ENCODE measurements at regions not wholly inside any gene's neighbourhood (a gene's known extent, or its start where the extent isn't known, plus 50 kb on each side); places are given as distances from the start of the nearest gene placed in this dataset.

DNA sequence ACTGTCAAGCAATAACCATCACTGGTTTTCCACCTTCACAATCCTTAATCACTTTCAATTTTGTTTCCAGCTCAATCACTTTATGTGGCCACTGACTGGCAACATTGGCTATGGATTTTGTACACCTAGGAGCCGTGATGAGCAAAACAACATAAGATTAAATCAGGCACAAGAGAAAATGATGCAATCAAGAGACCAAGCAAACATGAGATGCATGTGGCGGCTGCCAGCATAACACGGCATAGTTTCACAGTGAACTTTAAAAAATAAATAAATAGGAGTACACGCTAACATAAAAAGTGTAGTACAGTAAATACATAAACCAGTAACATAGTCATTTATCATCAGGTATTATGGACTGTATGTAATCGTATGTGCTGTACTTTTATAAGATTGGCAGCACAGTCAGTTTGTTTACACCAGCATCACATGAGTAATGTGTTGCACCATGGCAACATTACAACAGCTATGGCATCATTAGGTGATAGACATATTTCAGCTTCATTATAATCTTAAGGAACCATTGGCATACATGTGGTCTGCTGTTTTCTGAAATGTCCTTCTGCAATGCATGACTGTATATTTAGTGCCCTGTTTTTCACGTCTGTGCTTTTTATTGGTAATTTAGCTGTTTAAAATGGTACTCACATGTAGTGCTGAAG, 83.3 kb upstream of the PRDM11 start:
- no peaks in the 10 kb centered on the region for H3K4me1 ChIP-seq (ENCODE audit: control insufficient read depth, insufficient read depth, low read length)
- H3K9me3 ChIP-seq (ENCODE audit: control insufficient read depth, low read depth, low read length), result no peaks in the 10 kb centered on the region
- 80% methylated on average over 1 of the region's 6 CpGs for WGBS (ENCODE audit: insufficient coverage, low lambda C conversion rate)
- H3K36me3 ChIP-seq (ENCODE audit: control insufficient read depth, insufficient read depth, low read length), result no peaks in the 10 kb centered on the region
- no peak overlapping the region for H3K27ac ChIP-seq (ENCODE audit: low read length)
- H3K27me3 ChIP-seq (ENCODE audit: control insufficient read depth, insufficient read depth, low read length), result peaks cover 5% of the 10 kb centered on the region
- DNase-seq, result no peak
- H3K4me3 ChIP-seq (ENCODE audit: low read length), result no peak overlapping the region

- Histone ChIP-seq H3K4me1 (ENCODE audit: control insufficient read depth, insufficient read depth, low read length) (no peaks in the 10 kb centered on the region), H3K27me3 (ENCODE audit: control insufficient read depth, insufficient read depth, low read length) (peaks cover 5% of the 10 kb centered on the region), H3K27ac (ENCODE audit: low read length) (no peak overlapping the region), H3K9me3 (ENCODE audit: control insufficient read depth, low read depth, low read length) (no peaks in the 10 kb centered on the region), H3K36me3 (ENCODE audit: control insufficient read depth, insufficient read depth, low read length) (no peaks in the 10 kb centered on the region), H3K4me3 (ENCODE audit: low read length) (no peak overlapping the region)
- WGBS (ENCODE audit: insufficient coverage, low lambda C conversion rate), result no CpG with 5 or more reads among the region's 1 CpG
- DNase-seq, result no peak
Observed at GRCh38 chr11:45063669-45064068, 82.8 kb upstream of the PRDM11 start.

DNA sequence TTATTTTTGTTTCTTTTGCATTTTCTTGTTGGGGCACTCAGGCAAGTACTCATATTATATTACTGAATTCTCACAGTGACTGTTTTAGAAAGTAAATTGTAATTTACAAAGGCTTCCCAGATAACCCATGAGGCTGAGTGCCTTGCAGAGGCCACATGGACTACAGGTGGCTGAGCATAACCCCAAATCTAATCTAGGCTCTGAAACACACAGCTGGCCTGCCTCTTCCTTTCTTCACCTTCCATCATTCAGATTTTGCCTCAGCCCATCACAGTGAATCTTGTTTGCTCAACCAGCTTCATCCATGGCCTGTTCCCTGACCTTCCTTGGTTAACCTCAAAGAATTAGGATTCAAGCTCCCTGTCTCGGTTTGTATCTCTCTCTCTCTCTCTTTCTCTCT, 78.5 kb upstream of the PRDM11 start:
- Histone ChIP-seq H3K4me3 (ENCODE audit: low read length) (no peak overlapping the region), H3K27me3 (ENCODE audit: control insufficient read depth, insufficient read depth, low read length) (peaks cover 13% of the 10 kb centered on the region), H3K36me3 (ENCODE audit: control insufficient read depth, insufficient read depth, low read length) (no peaks in the 10 kb centered on the region), H3K4me1 (ENCODE audit: control insufficient read depth, insufficient read depth, low read length) (no peaks in the 10 kb centered on the region), H3K27ac (ENCODE audit: low read length) (no peak overlapping the region), H3K9me3 (ENCODE audit: control insufficient read depth, low read depth, low read length) (no peaks in the 10 kb centered on the region)
- 88% methylated on average over 1 of the region's 1 CpG for WGBS (ENCODE audit: insufficient coverage, low lambda C conversion rate)
- DNase-seq, result no peak

DNA sequence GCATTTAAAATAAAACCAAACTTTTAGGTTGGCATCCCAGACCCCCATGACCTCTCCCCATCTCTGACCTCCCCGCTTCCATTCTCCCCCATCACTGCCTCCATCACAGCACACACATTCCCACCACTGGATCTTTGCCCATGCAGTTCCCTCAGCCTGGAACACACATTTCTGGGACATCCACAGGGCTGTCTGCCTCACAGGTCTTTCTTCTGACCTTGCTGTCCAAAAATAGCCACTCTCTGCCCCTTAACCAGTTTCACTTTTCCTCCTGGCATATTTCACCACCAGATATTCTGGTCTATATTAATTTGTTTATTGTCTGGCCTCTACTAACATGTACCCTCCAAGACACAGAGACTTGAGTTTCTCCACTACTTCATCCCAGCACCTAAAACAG, 75.2 kb upstream of the PRDM11 start:
- H3K9me3 ChIP-seq (ENCODE audit: control insufficient read depth, low read depth, low read length), result no peaks in the 10 kb centered on the region

DNA sequence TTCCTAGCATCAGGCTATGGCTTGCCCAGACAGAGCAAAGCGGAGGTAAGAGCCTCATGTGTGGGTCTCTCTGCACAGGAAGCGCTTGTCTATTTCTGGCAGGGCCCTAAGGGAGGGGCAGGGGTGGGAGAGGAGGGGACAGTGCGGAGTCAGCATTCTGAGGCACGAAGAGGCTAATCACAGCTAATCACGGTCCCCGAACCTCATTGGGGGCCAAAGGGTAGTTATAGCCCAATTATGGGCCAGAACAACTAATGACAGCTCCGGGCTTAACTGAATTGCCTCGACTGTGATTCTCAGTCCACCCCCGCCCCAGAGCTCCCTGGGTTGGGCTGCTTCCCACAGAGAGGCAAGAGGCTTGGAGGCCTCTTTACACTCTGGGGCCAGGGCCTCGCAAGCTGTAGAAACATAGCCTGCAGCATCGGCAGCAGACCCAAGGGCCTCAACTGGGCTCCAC, 72.7 kb upstream of the PRDM11 start:
- H3K27ac ChIP-seq (ENCODE audit: low read length), result no peak overlapping the region
- DNase-seq, result peak in 1 of 2 donors; percentile 45
- WGBS (ENCODE audit: insufficient coverage, low lambda C conversion rate), result no CpG with 5 or more reads among the region's 11 CpGs
- H3K9me3 ChIP-seq (ENCODE audit: control insufficient read depth, low read depth, low read length), result no peaks in the 10 kb centered on the region
- H3K36me3 ChIP-seq (ENCODE audit: control insufficient read depth, insufficient read depth, low read length), result no peaks in the 10 kb centered on the region
- H3K4me3 ChIP-seq (ENCODE audit: low read length), result no peak overlapping the region
- H3K4me1 ChIP-seq (ENCODE audit: control insufficient read depth, insufficient read depth, low read length), result peaks cover 6% of the 10 kb centered on the region
- H3K27me3 ChIP-seq (ENCODE audit: control insufficient read depth, insufficient read depth, low read length), result peaks cover 7% of the 10 kb centered on the region

More for the DNA sequence above, 75.2 kb upstream of the PRDM11 start:
- H3K27ac ChIP-seq (ENCODE audit: low read length), result no peak overlapping the region
- no peak overlapping the region for H3K4me3 ChIP-seq (ENCODE audit: low read length)
- no peaks in the 10 kb centered on the region for H3K36me3 ChIP-seq (ENCODE audit: control insufficient read depth, insufficient read depth, low read length)
- H3K4me1 ChIP-seq (ENCODE audit: control insufficient read depth, insufficient read depth, low read length), result peaks cover 6% of the 10 kb centered on the region
- peaks cover 8% of the 10 kb centered on the region for H3K27me3 ChIP-seq (ENCODE audit: control insufficient read depth, insufficient read depth, low read length)
- no peak for DNase-seq
- 100% methylated on average over 1 of the region's 1 CpG for WGBS (ENCODE audit: insufficient coverage, low lambda C conversion rate)

DNA sequence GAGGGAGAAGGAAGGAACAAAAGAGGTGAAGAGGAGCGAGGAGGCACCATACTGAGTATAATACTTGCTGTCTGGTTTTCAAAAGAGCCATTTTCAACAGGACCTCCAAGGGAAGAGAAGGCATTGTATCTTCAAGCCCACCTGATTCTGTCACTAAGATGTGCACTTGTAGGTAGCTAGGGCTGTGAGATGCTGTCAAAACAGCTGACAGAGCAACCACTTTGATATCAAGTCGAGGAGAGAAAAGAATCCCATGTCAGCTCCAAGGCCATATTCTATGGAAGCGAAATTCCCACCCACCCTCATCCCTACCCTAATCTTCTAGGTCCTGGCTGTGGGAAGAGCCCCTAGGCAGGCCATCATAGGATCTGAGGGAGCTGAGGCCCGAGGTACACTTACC, 70.9 kb upstream of the PRDM11 start:
- DNase-seq, result no peak
- H3K4me1 ChIP-seq (ENCODE audit: control insufficient read depth, insufficient read depth, low read length), result peaks cover 14% of the 10 kb centered on the region
- no peaks in the 10 kb centered on the region for H3K27me3 ChIP-seq (ENCODE audit: control insufficient read depth, insufficient read depth, low read length)
- H3K27ac ChIP-seq (ENCODE audit: low read length), result no peak overlapping the region
- no peak overlapping the region for H3K4me3 ChIP-seq (ENCODE audit: low read length)
- WGBS (ENCODE audit: insufficient coverage, low lambda C conversion rate), result 100% methylated on average over 1 of the region's 4 CpGs
- H3K9me3 ChIP-seq (ENCODE audit: control insufficient read depth, low read depth, low read length), result no peaks in the 10 kb centered on the region
- no peaks in the 10 kb centered on the region for H3K36me3 ChIP-seq (ENCODE audit: control insufficient read depth, insufficient read depth, low read length)

DNA sequence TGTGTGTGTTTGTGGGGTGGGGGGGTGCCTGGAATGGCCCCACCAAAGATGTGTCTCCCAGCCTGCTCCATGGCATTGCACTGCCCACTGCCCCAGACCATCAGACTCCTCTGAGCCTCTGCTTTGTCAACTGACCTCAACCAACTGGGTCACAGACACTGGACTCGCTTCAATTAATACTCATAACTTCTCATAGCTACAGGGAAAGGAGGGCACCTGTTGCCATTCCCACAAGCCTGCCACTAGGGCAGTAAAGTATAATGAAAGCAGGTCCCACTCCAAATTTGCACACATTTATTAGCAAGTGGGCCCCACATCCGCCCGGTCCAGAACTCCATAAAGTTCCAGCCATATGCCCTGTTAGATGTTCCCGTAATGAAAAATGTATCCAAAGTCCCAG, 70.5 kb upstream of the PRDM11 start:
- Histone ChIP-seq H3K4me3 (ENCODE audit: low read length) (no peak overlapping the region), H3K27me3 (ENCODE audit: control insufficient read depth, insufficient read depth, low read length) (no peaks in the 10 kb centered on the region), H3K9me3 (ENCODE audit: control insufficient read depth, low read depth, low read length) (no peaks in the 10 kb centered on the region), H3K27ac (ENCODE audit: low read length) (no peak overlapping the region), H3K36me3 (ENCODE audit: control insufficient read depth, insufficient read depth, low read length) (no peaks in the 10 kb centered on the region), H3K4me1 (ENCODE audit: control insufficient read depth, insufficient read depth, low read length) (peaks cover 14% of the 10 kb centered on the region)
- WGBS (ENCODE audit: insufficient coverage, low lambda C conversion rate), result no CpG with 5 or more reads among the region's 4 CpGs
- no peak for DNase-seq

- H3K27ac ChIP-seq (ENCODE audit: low read length), result no peak overlapping the region
- H3K9me3 ChIP-seq (ENCODE audit: control insufficient read depth, low read depth, low read length), result no peaks in the 10 kb centered on the region
- H3K4me3 ChIP-seq (ENCODE audit: low read length), result no peak overlapping the region
- no peaks in the 10 kb centered on the region for H3K27me3 ChIP-seq (ENCODE audit: control insufficient read depth, insufficient read depth, low read length)
- H3K36me3 ChIP-seq (ENCODE audit: control insufficient read depth, insufficient read depth, low read length), result no peaks in the 10 kb centered on the region
- H3K4me1 ChIP-seq (ENCODE audit: control insufficient read depth, insufficient read depth, low read length), result peaks cover 14% of the 10 kb centered on the region
- WGBS (ENCODE audit: insufficient coverage, low lambda C conversion rate), result no CpG with 5 or more reads among the region's 2 CpGs
- no peak for DNase-seq
Observed at GRCh38 chr11:45076761-45077160, 69.7 kb upstream of the PRDM11 start.

DNA sequence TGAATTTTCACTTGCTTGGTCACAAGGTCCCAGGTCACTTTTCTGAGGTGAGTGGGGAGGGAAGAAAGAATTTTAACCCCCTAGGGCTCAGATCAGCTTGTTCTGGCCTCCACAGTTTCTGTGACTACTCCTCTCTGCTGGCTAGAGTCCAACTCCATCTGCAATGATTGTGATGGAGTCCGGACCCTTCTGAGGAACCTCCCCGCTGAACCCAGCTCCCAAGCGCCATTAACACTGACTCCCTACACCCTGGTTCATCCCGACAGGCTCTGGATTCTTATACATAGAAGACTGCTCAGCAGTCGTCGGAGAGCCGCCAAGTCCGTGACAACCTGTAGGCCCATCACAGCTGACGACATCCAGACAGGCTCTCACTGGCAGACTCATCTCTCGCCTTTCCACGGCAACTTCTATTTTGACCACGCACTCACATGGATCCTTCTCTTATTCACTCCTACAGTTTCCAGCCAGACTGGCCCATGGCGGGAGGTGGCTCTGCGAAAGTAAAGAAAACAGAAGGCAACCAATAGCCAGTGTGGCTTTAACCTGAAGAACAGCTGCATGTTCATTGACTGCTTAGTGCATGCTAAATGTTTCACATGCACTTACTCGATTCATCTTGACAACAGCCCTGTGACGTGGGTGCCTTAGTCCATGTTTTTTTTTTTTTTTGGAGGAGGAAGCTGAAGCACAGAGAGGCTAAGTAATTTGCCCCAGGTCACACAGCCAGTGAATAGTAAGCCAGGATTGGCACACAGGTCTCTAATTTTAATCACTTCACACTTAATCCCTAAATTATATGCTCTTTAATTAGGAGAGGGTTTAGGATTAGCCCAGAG, 68.0 kb upstream of the PRDM11 start:
- Histone ChIP-seq H3K4me1 (ENCODE audit: control insufficient read depth, insufficient read depth, low read length) (peaks cover 14% of the 10 kb centered on the region), H3K4me3 (ENCODE audit: low read length) (no peak overlapping the region), H3K27ac (ENCODE audit: low read length) (no peak overlapping the region), H3K36me3 (ENCODE audit: control insufficient read depth, insufficient read depth, low read length) (no peaks in the 10 kb centered on the region), H3K27me3 (ENCODE audit: control insufficient read depth, insufficient read depth, low read length) (no peaks in the 10 kb centered on the region), H3K9me3 (ENCODE audit: control insufficient read depth, low read depth, low read length) (no peaks in the 10 kb centered on the region)
- WGBS (ENCODE audit: insufficient coverage, low lambda C conversion rate), result no CpG with 5 or more reads among the region's 16 CpGs
- DNase-seq, result no peak

DNA sequence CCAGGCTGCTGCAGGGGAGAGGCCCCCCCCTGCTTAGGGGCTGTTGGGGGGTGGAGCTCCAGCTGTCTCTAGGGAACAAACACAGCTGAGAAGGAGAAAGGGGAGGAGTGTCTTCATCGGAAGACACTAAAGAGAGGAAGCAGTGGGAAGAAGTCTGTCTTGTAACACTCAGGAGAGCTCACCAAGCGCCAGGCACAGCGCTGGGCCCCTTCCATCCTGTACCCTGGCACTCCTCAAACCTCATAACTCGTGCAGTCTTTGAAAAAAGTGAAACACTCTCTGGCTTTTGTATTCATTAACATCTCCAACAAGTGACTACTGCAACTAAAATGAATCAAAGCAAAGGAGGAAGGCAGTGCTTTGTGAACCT, 67.4 kb upstream of the PRDM11 start:
- no peak overlapping the region for H3K4me3 ChIP-seq (ENCODE audit: low read length)
- no peaks in the 10 kb centered on the region for H3K9me3 ChIP-seq (ENCODE audit: control insufficient read depth, low read depth, low read length)
- DNase-seq, result no peak
- no peaks in the 10 kb centered on the region for H3K27me3 ChIP-seq (ENCODE audit: control insufficient read depth, insufficient read depth, low read length)
- peaks cover 10% of the 10 kb centered on the region for H3K4me1 ChIP-seq (ENCODE audit: control insufficient read depth, insufficient read depth, low read length)
- no peak overlapping the region for H3K27ac ChIP-seq (ENCODE audit: low read length)
- WGBS (ENCODE audit: insufficient coverage, low lambda C conversion rate), result no CpG with 5 or more reads among the region's 4 CpGs
- H3K36me3 ChIP-seq (ENCODE audit: control insufficient read depth, insufficient read depth, low read length), result no peaks in the 10 kb centered on the region
